GM12872 (cell line): ENCODE measurements at regions not wholly inside any gene's neighbourhood (a gene's known extent, or its start where the extent isn't known, plus 50 kb on each side); places are given as distances from the start of the nearest gene placed in this dataset.

Experiments
- TF ChIP-seq, protein P1 (sequence below): IDR thresholded peaks from 3 replicates; pipeline ENCODE4 v1.5.1; 2011; ENCODE audit warnings: low read depth, mild to moderate bottlenecking, low read length, moderate library complexity; ENCODE audit not compliant: insufficient read depth

DNA sequence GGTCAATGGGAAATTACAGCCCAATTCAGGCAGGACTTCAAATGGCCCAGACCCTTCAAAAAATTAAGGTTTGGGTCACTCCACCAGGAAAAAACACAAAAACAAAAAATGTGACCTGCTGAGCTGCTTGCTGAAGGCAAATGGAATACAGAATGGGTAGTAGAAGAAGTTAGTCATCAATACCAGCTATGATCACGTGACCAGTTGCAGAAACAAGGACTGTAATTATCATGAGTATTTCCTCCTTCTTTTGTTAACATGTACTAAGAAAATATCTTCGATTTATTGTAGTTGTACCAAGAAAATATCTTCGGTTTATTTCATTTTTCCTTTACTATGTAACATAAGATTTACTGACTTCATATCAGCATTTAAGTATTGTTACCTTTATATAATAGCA is 1183.6 kb downstream of the CDH8 start:
- TF ChIP-seq, protein P1, sequence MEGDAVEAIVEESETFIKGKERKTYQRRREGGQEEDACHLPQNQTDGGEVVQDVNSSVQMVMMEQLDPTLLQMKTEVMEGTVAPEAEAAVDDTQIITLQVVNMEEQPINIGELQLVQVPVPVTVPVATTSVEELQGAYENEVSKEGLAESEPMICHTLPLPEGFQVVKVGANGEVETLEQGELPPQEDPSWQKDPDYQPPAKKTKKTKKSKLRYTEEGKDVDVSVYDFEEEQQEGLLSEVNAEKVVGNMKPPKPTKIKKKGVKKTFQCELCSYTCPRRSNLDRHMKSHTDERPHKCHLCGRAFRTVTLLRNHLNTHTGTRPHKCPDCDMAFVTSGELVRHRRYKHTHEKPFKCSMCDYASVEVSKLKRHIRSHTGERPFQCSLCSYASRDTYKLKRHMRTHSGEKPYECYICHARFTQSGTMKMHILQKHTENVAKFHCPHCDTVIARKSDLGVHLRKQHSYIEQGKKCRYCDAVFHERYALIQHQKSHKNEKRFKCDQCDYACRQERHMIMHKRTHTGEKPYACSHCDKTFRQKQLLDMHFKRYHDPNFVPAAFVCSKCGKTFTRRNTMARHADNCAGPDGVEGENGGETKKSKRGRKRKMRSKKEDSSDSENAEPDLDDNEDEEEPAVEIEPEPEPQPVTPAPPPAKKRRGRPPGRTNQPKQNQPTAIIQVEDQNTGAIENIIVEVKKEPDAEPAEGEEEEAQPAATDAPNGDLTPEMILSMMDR, result no peak

DNA sequence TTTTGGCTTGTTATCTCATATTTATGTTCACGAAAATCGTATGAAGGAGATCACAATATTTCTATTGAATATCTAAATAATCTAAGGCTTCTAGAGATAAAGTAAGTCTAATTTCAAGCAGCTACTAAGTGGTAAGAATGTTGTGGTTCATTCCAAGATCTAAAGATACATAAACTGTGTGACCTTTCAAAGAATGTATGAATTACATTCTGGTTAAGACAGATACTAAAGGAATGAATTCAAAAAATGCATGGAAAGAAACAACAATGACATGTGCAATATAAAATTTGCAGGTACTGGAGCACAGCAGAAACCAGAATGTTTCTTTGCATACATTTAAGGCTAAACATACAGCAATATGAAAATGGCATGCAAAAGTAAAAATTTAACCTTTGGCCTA is 1214.6 kb downstream of the CDH8 start:
- TF ChIP-seq, protein P1, result no peak

DNA sequence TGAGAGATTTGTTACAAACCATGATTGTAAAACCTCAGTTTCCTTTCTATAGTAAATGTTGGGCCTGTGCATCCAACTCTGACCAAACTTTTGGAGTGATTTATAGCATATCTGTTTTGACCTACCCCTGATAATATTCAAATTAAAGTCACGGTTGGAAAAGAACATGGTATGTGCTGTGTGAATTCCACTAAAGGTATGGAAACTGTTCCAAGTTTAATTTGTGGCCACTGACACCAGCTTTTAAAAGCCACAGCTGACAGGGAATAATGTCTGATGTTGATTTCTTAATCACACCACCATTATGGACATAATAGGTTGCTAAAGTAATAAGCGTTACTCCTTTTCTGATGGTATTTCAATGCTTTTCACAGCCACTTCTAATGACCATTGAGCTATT is 1215.9 kb downstream of the CDH8 start:
- TF ChIP-seq, protein P1, result no peak

DNA sequence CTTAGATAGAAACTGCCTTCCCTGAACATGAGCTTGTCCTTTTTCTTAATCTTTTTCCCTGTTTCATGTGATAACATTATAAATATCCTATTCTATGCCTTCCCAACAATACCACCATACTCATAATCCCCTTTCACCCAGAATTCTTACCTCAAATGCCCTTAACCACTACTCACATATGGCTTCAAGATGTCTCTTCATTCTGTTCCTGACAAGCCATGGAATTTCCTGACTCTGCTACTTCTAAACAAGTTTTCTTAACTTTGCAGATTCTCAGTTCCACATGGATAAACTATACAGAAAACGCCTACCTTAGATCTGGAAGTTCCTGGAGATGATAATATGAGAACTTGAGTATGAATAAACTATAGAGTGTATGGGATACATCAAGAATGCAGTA is 1217.8 kb downstream of the CDH8 start:
- TF ChIP-seq, protein P1, result no peak

DNA sequence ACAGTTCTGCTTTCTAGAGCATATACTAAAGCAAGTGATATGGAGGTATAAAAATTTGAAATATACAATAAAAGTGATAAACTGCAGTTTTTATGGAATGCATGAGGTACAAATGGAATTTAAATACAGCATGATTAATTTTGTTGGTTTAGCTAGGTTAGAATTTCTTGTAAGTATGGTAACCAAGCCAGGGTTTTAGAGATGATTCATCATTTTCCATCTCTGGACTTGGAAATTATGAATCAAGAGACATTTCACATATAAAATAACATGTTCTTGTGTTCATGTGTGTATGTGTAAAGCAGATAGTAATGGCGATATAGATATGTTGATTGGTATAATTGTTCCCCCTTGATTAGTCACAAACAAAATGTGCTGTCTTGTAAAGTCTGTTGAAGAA is 1219.8 kb downstream of the CDH8 start:
- TF ChIP-seq, protein P1, result no peak

DNA sequence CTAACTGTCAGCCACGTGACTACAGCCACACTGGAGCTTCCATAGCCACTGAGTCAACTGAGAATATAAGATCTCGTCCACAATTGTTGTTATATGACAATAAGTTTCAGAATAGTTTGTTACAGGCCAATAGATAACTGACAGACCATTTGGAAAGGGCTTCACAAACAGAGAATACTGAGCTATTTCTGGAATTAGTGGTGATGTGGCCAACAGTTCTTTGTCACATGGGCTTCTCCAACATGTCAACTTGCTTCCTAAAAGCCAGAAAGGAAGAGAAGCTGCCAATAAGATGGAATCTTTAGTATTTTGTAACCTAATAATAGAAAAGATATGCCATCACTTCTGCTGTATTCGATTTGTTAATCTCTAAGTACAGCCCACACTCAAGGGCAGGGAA is 1220.4 kb downstream of the CDH8 start:
- TF ChIP-seq, protein P1, result no peak

DNA sequence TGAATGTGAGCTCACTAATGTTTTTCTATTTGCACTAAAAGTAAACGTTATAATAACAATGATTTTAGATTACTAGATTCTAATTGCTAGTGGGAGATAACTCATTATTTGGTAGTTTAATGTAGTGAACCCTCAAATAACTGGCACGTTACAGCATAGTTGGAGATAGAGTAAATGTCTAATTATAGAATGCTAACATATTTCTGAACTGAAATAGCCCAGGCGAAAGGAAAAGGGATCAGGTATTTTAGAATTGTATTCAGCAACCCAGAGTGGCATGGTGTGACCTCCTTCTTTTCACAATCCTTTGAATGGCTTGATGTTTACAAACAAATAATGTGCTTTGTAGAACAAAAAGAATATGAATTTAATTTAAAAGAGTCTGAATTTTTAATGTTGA is 1221.2 kb downstream of the CDH8 start:
- TF ChIP-seq, protein P1, result no peak

DNA sequence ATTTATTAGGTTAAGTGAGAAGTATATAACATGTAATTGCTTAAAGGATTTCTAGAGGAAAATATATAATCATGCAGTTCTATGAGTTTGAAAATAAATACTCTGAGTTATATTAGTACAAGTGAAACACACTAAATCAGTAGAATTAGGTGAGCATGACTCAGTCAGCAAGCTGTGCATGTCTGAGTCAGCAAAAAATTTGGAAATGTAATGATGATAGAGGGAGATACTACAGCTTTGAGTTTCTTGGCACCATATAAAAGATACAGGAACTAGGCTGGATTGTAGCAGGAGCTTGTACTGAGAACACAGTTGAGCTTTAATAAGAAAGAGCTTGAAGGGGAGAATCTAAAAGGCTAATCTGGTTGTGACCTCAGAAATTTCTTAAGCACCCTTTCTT is 1224.6 kb downstream of the CDH8 start:
- TF ChIP-seq, protein P1, result no peak
